ENCODE measurements at regions not wholly inside any gene's neighbourhood (a gene's known extent, or its start where the extent isn't known, plus 50 kb on each side); places are given as distances from the start of the nearest gene placed in this dataset.
A peak's percentile ranks its signal among the peaks of the same experiment; 100 is the strongest.

GRCh38 chr2:207356567-207356966, 173.2 kb upstream of the CREB1 start:
- Histone ChIP-seq H3K4me2 (ENCODE audit: insufficient read depth, low read length) (no peak overlapping the region), H3K36me3 (ENCODE audit: control insufficient read depth, insufficient read depth, low read length) (no peaks in the 10 kb centered on the region), H3K9me3 (replicated peaks; ENCODE audit: control insufficient read depth, insufficient read depth, low read depth, low read length) (no peaks in the 10 kb centered on the region), H3K79me2 (ENCODE audit: control insufficient read depth, insufficient read depth, low read length) (no peaks in the 10 kb centered on the region), H3K27ac (ENCODE audit: extremely low read depth, low read depth, low read length) (no peak overlapping the region), H3K27me3 (ENCODE audit: control insufficient read depth in 2 of 2, insufficient read depth in 2 of 2, low read length in 2 of 2) (no peaks in the 10 kb centered on the region; a peak in 1 of 5 replicates), H3K9ac (ENCODE audit: insufficient read depth in 1 of 2, low read depth in 2 of 2, low read length in 2 of 2) (no peak overlapping the region), H3K9me1 (ENCODE audit: control insufficient read depth, insufficient read depth, low read length) (no peaks in the 10 kb centered on the region), H2AFZ (ENCODE audit: low read depth, low read length) (no peak overlapping the region; the same call in 1 of the 2 replicates), H4K20me1 (replicated peaks; ENCODE audit: control insufficient read depth, insufficient read depth, low read length) (no peaks in the 10 kb centered on the region), H3K4me1 (replicated peaks in 1 of 2; ENCODE audit: control insufficient read depth in 2 of 2, insufficient read depth in 2 of 2, low read length in 2 of 2) (no peaks in the 10 kb centered on the region; a peak in 3 of 5 replicates), H3K4me3 (no peak overlapping the region)
- FAIRE-seq (no peak), ATAC-seq (no peak), DNase-seq (ENCODE audit: extremely low read depth in 1 of 4, low spot score in 3 of 4) (no peak)
- ChIA-PET CTCF (ENCODE audit: low intra/inter-chr PET ratio) (no interaction called here), POLR2A (no interaction called here)
- in situ Hi-C loops (cut with MboI), result no loop called here
- 17% methylated on average over 1 of the region's 1 CpG for WGBS (ENCODE audit: insufficient coverage, low coverage, missing lambda C conversion rate)
- BruUV-seq (replicated peaks), result no TSS peak
- intact Hi-C loops (cut with micrococcal nuclease), result no loop called here
- TF ChIP-seq MGA (IDR thresholded peaks at IDR 0.05) (no peak), TEAD2 (tag; IDR thresholded peaks at IDR 0.05) (no peak), DNMT1 (IDR thresholded peaks at IDR 0.05) (no peak), ZNF354B (CRISPR knock-in tag; IDR thresholded peaks at IDR 0.05) (no peak), MAFG (tag; conservative IDR thresholded peaks at IDR 0.05) (peak; percentile 89), MYBL2 (IDR thresholded peaks at IDR 0.05; ENCODE audit: low read depth) (no peak), MYBL2 (CRISPR knock-in tag; IDR thresholded peaks at IDR 0.05; ENCODE audit: borderline replicate concordance) (no peak), ZNF586 (CRISPR knock-in tag; conservative IDR thresholded peaks at IDR 0.05) (no peak), C11orf30 (IDR thresholded peaks at IDR 0.05; ENCODE audit: low read depth) (peak; percentile 89), MAFK (IDR thresholded peaks at IDR 0.05; ENCODE audit: low read length) (peak; percentile 98), ZBTB7A (IDR thresholded peaks at IDR 0.05; ENCODE audit: borderline replicate concordance, control insufficient read depth, low read depth, low read length) (no peak), CCNT2 (IDR thresholded peaks at IDR 0.05; ENCODE audit: borderline replicate concordance, extremely low read depth, insufficient read length, low read depth, low read length) (no peak), SUPT5H (IDR thresholded peaks at IDR 0.05) (no peak), COPS2 (conservative IDR thresholded peaks at IDR 0.05) (no peak), PYGO2 (tag; IDR thresholded peaks at IDR 0.05) (no peak)

All from K562 (cell line).